ENCODE measurements at regions not wholly inside any gene's neighbourhood (a gene's known extent, or its start where the extent isn't known, plus 50 kb on each side); places are given as distances from the start of the nearest gene placed in this dataset.
"Not testable (repeated sequence)": the region's sequence is repeated elsewhere in the genome, so short reads cannot be mapped to it uniquely, and the experiment has no call there.

DNA sequence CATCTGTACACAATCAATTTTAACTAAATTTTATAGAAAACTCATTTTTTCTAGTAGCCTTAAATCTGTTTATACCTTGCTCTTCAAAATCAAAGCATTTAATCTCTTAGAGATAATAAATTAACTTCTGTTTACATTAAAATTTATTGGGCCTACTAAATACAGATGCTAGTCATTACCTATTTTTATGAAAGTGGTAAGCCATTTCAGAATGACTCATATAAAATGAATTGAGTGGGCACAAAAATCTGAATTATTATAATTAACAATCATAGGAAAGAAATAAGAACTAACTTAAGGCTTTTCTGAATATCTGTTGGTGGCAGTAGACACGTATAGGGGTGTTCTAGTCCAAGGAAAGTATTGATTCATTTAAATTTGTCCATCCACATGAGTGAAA, 157.9 kb downstream of the KCNJ2 start:
- DNase-seq: no peak

DNA sequence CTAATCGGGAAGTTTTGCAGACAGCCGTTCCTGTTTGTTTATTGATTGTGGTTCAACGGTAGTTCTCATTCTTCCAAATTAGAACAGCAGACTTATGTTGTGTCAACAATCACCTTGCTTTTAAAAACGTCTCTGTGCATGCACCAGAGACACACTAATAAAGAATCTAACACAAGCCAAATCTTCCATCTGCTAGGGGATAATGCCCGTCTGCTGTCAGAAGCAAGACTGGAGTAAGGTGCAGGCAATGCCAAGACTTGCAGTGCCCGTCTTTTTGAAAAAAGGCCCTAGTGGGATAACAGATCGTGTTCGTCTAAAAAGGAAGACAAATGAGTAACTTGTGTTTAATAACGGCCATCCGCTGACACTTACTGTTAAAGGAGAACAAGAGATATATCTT, 158.4 kb downstream of the KCNJ2 start:
- DNase-seq: no peak

DNA sequence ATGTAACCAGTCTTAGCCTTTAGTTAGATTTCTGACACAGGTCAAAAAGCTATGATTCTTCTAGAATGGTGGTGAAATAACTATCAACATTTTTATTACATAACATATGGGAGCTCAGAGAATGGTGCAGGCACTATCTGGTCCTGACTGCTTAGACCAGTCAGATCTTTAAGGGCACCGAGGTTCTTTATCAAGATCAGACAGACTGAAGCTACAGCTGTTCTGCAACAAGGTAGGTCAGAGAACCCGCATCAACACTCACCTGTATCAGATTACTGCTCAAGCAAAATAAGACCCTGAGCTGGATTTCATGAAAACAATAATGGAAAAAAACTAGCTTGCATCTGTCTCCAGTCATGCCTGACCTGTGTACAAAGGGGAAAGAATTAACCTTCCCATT, 160.4 kb downstream of the KCNJ2 start:
- DNase-seq: no peak

DNA sequence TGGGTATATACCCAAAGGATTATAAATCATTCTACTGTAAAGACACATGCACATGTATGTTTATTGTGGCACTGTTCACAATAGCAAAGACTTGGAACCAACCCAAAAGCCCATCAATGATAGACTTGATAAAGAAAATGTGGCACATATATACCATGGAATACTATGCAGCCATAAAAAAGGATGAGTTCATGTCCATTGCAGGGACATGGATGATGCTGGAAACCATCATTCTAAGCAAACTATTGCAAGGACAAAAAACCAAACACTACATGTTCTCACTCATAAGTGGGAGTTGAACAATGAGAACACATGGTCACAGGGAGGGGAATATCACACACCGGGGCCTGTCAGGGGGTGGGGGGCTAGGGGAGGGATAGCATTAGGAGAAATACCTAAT, 161.7 kb downstream of the KCNJ2 start:
- DNase-seq: not testable (repeated sequence)

DNA sequence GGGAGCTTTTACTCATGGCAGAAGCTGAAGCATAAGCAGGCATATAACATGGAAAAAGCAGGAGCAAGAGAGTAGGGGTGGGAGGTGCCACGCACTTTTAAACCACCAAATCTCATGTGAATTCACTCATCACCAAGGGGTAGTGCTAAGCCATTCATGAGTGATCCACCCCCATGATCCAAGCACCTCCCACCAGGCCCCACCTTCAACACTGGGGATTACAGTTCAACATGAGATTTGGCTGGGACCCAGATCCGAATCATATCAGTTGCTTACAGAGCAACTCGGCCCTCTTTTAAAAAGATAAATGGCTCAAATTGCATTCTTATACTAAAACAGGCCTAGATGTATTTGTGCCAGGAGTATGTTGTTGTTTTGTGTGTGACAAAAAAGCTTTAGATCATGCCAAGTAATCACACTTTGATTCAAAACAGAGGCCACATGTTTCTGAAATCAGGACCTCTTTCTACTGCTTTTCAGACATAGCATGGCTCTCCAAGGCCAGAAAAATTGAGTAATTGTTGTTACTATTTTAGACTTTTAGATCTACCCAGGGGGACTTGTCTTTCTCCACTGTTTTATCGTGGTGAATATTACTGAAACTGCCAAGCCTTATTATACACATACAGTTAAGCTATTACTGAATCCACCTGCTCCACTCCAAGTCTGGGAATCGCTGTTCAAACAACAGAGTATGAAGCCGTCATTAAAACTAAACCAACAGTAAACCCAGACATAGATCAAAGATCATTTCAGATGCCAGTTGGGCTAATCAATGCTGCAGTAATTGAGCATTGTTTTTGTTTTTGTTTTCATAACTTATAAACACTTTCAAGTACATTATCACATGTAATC, 163.3 kb downstream of the KCNJ2 start:
- no peak for DNase-seq

DNA sequence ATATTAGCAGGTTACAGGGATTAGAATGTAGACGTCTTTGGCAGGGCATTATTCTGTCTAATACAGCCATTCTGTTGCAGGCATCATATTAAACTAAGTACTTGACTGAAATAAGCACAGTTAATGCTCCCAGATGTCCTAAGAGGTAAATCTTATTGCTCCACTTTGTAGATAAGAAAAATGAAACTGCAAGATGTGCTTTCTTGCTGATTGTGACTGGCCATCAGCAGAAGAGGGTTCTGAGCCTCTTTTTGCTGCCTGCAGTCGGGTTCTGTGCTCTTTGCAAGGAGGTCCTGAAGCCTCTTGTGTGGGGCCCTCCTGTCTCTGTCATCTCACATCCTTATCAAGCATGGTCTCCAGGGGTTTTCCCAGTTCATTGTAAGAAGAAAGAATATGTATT, 167.1 kb downstream of the KCNJ2 start:
- DNase-seq: no peak

DNA sequence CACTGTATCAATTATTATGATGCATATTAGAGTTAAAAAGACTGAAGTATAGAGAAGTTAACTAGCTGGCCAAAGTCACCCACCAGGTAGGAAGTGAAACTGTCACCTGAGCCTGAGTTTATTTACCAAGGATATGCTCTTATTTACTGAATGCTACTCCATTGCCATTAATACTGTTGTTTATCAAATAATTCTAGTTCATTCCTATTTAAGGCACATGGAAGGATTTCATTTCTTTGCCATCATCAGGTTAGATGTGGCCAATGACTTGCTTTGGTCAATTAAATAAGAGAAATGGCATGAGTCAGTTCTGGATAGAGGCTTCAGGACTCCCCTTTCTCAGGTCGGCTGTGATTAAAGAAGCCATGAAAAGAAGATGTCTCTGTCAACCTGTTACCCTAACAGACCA, 169.6 kb downstream of the KCNJ2 start:
- DNase-seq: no peak

DNA sequence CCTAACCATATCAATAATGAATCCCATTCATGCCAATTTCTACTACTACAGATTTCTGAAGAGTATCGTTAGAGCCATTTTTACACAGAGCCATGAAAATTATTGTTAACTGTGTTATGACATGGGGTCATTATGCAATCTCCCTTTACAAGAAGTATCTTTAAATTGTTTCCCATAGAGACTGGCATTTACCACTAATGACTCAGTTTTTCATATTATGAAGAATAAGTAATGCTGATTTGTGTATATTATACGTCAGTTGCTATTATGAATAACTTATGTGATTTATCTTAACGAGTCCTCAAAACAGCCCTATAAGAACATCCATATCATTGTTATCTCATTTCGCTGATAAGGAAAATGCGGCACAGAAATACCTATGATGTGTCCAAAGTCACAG, 173.8 kb downstream of the KCNJ2 start:
- no peak for DNase-seq

DNA sequence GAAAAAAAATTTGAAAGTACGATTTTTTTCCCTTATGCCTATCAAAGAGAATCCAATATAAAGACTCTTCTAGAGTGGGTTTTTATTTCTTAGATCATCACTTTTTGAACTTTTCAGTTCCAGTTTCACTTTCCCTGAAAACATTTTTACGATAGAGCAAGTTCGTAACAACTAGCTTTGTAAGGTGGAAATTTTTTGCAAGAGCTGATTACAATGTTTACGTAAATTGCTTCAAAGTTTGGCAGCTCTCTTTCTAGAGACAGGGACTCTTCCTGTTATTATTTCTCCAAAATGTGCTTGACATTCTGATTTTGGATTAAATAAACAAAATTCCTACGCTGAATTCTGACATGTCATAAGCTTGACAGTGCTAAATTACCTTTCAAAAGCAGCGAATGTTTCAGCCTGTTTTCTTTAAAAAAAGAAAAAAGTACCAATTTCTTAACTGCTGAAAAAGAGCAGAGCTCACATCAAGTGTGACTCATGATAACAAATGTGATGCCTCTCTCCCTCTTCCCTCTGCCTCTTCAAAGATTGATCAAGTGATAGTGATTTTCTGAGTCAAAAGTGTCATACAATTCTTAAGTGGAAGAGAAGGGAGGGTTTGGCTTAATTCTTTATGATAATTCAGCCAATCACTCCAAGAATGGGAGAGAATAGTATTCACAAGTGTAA, 175.2 kb downstream of the KCNJ2 start:
- DNase-seq: no peak

DNA sequence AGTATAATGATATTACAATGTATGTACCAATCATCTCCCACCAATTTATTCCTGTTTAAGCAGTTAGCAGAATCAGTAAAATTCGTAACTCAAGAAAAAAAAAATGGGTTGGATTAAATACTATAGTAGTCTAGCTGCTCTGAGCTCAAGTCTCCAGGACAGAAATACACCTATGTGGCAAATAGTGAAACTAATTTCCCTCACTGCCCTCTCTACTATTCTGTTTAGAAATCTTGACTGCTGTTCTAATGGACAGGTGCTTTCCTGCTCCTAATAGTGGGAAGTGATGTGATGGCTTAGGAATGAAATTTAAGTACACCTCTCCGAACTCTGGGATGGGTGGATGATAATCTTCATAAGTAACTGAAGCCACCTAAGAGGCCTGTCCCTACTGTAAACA, 175.7 kb downstream of the KCNJ2 start:
- no peak for DNase-seq

DNA sequence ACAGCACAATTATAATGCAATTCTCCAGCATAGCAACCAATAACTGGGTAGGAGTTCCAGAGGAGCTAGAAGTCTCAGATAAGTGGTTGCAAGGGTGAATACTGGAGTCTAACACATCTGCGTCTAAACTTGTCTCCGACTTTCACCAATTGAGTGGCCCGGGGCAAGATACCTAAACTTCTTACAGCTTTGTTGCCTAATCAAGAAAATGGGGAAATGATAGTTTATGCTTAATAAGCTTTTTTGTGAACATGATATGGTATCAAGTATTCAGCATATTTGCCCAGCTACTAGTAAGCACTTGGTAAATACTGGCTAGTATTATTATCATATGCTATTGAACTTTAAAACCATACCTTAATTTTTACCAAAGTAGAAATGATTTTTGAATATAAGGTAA, 183.5 kb downstream of the KCNJ2 start:
- DNase-seq: no peak

DNA sequence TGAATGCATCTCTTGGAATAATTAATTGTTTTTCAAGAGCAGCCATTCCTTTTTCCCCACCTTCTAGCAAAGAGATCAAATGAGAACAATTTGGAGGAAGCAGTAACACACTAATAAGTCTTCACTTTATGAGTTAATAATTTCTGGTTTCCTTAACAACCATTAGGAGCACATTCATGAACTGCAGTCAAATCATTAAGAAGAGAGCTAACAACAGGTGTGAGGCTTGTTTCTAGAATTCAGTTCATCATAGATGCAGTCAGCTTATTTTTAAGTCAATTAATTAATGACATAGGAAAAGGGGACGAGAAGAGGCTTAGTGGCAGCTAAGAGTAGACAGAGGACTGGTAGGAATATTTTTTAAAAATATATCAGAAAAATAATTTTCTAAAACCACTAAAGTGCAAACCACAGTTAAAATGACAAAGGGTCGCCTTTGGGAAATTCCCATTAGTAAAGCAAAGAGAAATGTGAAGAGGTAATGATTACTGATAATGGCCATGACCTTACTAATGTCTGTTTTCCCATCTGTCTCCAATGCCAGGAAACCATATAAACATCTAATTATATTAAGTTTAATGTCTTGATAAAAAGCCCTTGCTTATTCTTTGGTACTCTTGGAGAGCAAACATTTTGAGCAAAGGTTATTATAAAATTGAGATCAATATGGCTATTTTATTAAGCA, 184.2 kb downstream of the KCNJ2 start:
- no peak for DNase-seq

DNA sequence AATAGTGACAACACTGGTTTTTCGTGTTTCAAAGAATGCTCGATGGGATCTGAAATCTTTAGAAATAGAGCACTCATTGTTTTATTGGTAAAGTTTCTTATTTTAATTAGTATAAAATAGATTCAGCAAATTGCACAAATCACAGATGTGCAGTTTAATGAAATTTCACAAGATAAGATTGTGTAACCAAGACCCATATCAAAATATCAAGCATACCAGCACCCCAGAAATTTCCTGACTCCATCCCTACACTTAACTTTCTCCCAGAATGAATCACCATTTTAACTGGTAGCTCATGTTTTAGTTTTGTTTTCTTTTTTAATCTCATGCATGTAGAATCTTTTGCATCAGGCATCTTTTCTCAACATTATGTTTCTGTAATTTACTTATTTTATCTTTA, 185.9 kb downstream of the KCNJ2 start:
- no peak for DNase-seq

DNA sequence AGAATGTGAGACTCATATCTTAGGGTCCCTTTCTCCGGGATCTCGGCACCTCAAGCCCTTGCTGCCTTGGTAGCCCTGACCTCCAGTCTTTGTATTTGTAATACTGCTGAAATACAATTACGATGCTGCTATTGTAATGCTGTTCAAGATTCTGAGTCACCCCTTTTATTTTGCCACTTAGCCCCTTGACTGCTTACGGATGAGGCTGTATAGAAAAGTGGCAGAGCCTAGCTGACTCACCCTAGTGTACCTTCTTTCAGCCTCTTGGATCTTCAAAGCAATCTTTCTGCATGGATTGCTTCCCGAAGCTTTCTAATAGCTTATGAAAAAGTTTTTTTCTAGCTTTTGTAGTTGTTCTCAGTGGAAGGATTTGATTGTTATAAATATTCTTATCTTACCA, 187.9 kb downstream of the KCNJ2 start:
- no peak for DNase-seq

DNA sequence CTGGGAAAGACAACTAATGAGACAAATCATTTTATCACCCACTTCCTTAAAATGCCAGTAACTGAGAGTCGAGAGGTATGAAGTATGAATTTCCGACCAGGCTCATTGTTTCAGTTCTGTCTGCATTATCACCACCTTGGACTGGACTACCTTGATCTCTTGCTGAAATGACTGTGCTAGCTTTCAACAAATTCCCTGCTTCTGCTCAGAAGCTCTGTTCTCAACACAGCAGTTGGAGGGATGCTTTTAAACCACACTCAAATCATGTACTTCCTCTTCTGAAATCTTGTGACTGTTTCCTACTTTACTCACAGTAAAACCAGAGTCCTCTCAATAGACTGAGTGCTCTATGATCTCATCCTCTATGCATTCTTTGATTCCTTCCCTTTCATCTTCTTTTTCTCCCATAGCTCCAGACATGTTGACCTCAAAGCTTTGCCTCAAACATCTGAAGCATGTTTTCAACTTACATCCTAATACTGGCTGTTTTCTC, 195.8 kb downstream of the KCNJ2 start:
- DNase-seq: no peak

DNA sequence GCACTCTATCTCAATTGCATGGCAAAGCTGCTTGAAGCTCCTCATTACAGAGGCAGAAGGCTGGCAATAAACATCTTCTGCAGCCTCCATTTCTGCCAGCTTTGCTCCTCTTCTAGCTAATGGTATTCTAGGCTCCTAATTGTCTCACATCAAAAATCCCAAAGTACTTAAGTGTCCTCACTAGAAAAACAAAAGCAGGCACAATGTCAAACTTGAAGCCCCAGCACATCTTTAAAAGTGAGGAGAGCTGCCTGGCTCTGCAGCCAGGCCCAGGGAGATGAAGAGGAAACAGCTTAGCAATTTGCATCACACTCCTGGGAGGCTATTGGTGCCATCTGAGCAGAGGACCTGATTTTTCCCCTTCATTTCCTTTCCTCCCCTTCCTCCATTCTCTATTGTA, 197.1 kb downstream of the KCNJ2 start:
- DNase-seq: no peak

DNA sequence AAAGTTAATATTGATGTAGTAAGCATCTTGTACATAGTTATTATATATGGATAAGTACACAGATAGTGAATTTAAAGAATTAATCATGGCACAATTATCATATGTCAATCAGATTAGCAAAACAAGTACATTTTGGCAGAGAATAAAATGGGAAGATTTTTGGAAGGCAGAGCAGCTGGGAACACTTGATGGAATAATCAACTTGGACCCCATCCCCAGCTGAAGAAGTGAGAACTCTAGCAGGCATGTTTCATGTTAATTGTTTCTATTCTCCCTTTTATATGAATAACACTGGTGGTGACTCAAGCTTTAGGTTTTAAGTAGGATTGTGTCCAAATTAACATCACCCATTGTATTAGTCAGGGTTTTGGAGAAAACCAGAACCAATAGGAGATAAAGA, 198.7 kb downstream of the KCNJ2 start:
- DNase-seq: no peak

DNA sequence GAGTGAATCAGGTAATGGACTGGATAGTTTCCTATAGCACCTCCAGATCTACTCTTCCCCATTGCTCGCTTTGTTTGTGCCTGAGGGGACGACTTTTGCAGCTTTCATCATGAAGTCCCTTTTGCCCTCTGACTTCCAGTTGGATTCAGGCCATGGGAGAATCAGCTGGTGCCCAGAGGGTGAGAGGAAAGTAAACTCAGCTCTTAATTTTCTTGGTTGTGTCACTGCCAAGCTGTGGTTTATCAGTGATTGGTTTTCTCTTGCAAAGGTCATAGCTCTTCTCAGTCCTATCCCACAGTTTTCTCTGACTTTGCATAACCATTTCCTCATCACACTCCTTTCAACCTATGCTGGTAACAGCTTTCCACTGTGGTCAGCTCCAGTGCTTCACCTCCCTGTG, 200.1 kb downstream of the KCNJ2 start:
- DNase-seq: no peak

DNA sequence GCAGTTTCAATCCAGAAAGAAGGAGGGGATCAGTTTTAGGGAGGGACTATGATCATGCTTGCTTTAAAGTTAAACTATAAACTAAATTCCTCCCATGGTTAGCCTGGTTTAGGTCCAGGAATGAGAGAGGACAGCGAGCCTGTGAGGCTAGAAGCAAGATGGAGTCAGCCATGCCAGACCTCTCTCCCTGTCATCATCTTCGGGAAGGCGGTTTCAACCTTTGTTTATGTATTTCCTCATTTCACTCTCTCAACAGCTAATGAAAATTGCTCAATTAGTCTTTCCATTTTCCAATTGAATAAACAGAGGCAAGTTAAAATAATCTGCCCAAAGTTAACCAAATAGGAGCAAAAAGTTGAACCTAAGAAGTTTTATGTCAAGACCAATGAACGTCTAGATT, 201.5 kb downstream of the KCNJ2 start:
- no peak for DNase-seq

DNA sequence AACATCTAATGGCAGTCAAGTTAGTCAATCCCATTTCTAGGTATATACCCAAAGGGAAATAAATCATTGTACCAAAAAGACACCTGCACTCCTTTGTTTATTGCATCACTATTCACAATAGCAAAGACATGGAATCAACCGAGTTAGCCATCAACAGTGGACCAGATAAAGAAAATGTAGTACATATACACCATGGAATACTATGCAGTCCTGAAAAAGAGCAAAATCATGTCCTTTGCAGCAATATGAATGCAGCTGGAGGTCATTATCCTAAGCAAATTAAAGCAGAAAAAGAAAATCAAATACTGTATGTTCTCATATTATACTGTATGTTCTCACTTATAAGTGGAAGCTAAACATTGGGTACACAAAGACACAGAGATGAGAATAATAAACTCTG, 204.0 kb downstream of the KCNJ2 start:
- no peak for DNase-seq

DNA sequence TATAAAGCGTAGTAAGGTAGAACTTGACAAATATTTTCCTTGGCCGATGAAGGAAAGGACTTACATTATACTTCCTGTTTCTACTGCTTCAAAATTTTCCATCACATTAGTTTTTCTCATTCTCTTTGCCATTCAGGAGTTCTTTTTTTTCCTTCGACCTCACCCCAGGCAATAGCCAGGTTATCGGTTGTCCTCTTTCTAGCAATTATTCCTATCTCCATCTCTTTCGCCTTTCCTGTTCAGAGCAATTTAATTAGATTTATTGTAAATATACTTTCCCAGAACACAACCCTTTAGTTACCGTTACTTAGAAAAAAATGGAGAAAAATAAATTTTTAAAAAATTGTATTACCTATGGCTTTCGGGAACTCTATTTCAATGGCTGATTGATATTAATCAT, 205.2 kb downstream of the KCNJ2 start:
- no peak for DNase-seq

DNA sequence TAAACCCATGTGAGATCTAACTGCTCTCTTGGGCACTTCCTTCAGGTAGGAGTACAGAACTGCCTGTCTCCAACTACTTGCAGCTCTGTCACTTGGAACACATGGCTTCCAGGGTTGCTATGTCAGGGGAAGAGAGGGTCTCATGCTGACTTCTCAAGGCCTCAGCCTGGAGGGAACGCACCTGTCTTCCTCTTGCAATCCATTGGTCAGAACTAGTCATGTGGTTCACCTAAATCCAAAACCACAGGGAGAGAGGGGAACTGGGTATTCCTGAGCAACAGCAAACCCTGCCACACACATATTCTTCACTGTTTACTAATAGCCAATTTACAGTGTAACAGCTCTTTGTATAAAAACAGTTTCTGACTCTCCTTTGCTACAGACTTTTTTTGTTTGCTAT, 206.1 kb downstream of the KCNJ2 start:
- DNase-seq: no peak

DNA sequence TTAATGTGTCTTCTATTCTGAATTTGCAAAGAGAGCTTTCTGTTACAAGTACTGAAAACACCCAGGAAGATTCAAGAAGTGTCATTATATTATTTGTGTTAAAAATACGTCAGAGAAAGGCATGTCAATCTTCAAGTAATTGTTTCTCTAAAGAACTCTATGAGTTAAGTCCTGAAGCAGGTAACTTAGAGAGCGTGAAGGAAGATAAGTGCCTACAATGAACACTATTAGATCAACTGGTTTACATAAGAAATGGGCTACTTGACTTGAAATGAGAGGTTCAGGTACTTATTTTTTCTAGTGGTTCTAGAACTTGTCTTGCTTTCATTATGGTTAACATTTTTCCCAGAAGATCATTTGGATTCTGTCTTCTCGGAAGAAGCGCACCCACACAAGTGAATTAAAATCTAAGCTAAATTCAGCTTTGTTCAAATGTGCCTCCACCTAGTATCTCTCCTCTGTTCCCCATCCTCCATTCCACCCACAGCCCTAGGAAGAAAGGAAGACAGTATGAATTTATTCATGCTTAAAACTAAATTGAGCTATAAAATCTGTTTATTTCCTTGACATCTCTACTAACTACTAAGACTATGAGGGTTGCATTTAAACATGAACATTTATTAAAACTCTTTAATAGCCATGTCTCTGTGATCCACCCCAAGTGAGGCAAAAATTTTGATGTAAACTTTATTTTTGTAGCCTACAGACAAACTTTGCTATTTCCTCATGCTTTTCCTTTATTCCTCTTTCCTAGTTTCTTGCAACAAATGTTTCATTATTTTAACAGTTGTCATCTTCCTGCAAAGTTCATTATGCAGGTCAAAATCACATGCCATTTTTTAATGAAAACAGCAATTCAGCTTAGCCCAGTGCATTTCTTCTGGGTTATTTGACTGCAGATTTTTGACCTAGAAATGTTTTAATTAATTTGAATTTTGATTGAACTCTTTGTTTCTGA, 206.8 kb downstream of the KCNJ2 start:
- DNase-seq: no peak

All from SIG-M5 (cell line).